Testis (tissue), 2 donors: ENCODE measurements at regions not wholly inside any gene's neighbourhood (a gene's known extent, or its start where the extent isn't known, plus 50 kb on each side); places are given as distances from the start of the nearest gene placed in this dataset.

ENCODE experiments used
- POLR2A ChIP-seq: fragments of 450-650 bp; IDR thresholded peaks from one replicate; pipeline ENCODE4 v1.6.1; 2017; ENCODE audit warnings: antibody characterized with exemption, mild to moderate bottlenecking, moderate library complexity
- TF ChIP-seq, protein P1 (sequence below), 3 experiments: fragments of 450-650 bp in 2 of 3; fragments of 200-600 bp in 1 of 3; sonication (generic) in 1 of 3; IDR thresholded peaks; one replicate each; pipeline ENCODE4 v1.5.1; 2016 to 2019; ENCODE audit warnings: antibody characterized with exemption in 3 of 3, mild to moderate bottlenecking in 2 of 3, moderate library complexity in 1 of 3

- TF ChIP-seq, protein P1, sequence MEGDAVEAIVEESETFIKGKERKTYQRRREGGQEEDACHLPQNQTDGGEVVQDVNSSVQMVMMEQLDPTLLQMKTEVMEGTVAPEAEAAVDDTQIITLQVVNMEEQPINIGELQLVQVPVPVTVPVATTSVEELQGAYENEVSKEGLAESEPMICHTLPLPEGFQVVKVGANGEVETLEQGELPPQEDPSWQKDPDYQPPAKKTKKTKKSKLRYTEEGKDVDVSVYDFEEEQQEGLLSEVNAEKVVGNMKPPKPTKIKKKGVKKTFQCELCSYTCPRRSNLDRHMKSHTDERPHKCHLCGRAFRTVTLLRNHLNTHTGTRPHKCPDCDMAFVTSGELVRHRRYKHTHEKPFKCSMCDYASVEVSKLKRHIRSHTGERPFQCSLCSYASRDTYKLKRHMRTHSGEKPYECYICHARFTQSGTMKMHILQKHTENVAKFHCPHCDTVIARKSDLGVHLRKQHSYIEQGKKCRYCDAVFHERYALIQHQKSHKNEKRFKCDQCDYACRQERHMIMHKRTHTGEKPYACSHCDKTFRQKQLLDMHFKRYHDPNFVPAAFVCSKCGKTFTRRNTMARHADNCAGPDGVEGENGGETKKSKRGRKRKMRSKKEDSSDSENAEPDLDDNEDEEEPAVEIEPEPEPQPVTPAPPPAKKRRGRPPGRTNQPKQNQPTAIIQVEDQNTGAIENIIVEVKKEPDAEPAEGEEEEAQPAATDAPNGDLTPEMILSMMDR (IDR thresholded peaks at IDR 0.05) = no peak
- TF ChIP-seq POLR2A = no peak
These were observed 138.3 kb upstream of the CYP1B1 start for GRCh38 chr2:38214209-38214717.
